PC-9 (cell line): ENCODE measurements at regions not wholly inside any gene's neighbourhood (a gene's known extent, or its start where the extent isn't known, plus 50 kb on each side); places are given as distances from the start of the nearest gene placed in this dataset.

Experiments used
- BruUV-seq: library from RNA; stranded (reverse); fragments of 400-500 nt; replicated peaks from 2 replicates; lab custom pipeline; 2021; lab: Mats Ljungman, UMichigan
- CTCF ChIA-PET: fragments of 300-600 bp; sonication (Branson Sonifier 250); formaldehyde crosslinking; loops from one replicate; lab custom pipeline; 2022; ENCODE audit warnings: antibody characterized with exemption; lab: Charles Lee
- POLR2A ChIA-PET: fragments of 300-600 bp; sonication (Branson Sonifier 250); formaldehyde crosslinking; loops from one replicate; lab custom pipeline; 2022; ENCODE audit warnings: antibody characterized with exemption; ENCODE audit not compliant: unreplicated experiment; lab: Charles Lee
- DNase-seq, 2 experiments: peaks; one replicate each; pipeline versions ENCODE4 v3.0.0 to v3.0.0-alpha.2; 2015 to 2022; ENCODE audit warnings: mixed read lengths in 1 of 2
- H2AFZ ChIP-seq: fragments of 200-600 bp; sonication (generic); 2 replicates; pipeline ENCODE4 v1.8.1; 2017; ENCODE audit warnings: antibody characterized with exemption
- H3F3A ChIP-seq: fragments of 200-600 bp; sonication (generic); 2 replicates; pipeline ENCODE4 v1.8.1; 2017; ENCODE audit warnings: antibody characterized with exemption, mild to moderate bottlenecking, low read depth; ENCODE audit not compliant: insufficient read depth
- H3K27ac ChIP-seq: fragments of 200-600 bp; sonication (generic); 2 replicates; pipeline ENCODE4 v1.6.1; 2016; ENCODE audit warnings: mixed run types
- H3K27me3 ChIP-seq: fragments of 200-600 bp; sonication (generic); 2 replicates; pipeline ENCODE4 v1.6.1; 2016; ENCODE audit warnings: low read depth, mixed run types; ENCODE audit not compliant: insufficient read depth
- H3K36me3 ChIP-seq: fragments of 200-600 bp; sonication (generic); 2 replicates; pipeline ENCODE4 v1.6.1; 2016; ENCODE audit warnings: low read depth, mixed run types
- H3K4me1 ChIP-seq: fragments of 200-600 bp; sonication (generic); replicated peaks from 2 replicates; pipeline ENCODE4 v1.6.1; 2016; ENCODE audit warnings: mixed run types; ENCODE audit not compliant: insufficient read depth
- H3K4me2 ChIP-seq: fragments of 200-600 bp; sonication (generic); 2 replicates; pipeline ENCODE4 v1.6.1; 2017; ENCODE audit warnings: mixed run types
- H3K4me3 ChIP-seq: fragments of 200-600 bp; sonication (generic); 2 replicates; pipeline ENCODE4 v1.6.1; 2016; ENCODE audit warnings: mixed run types
- H3K79me2 ChIP-seq: fragments of 200-600 bp; sonication (generic); 2 replicates; pipeline ENCODE4 v1.6.1; 2017; ENCODE audit warnings: low read depth, mixed run types
- H3K9me2 ChIP-seq: fragments of 200-600 bp; sonication (generic); 2 replicates; pipeline ENCODE4 v1.8.1; 2017; ENCODE audit warnings: mild to moderate bottlenecking; ENCODE audit not compliant: insufficient read depth
- H3K9me3 ChIP-seq: fragments of 200-600 bp; sonication (generic); 2 replicates; pipeline ENCODE4 v1.8.1; 2016; ENCODE audit warnings: low read depth; ENCODE audit not compliant: insufficient read depth
- H4K20me1 ChIP-seq: fragments of 200-600 bp; sonication (generic); 2 replicates; pipeline ENCODE4 v1.8.1; 2017; ENCODE audit not compliant: insufficient read depth
- EZH2 ChIP-seq: fragments of 200-600 bp; sonication (generic); IDR thresholded peaks from 2 replicates; pipeline ENCODE4 v1.8.0; 2017; ENCODE audit warnings: antibody characterized with exemption, low read depth
- intact Hi-C: fragments of 100-400 bp; cut with micrococcal nuclease; formaldehyde crosslinking; loops from one replicate; pipeline ENCODE4 v1.10.0; 2022; ENCODE audit not compliant: unreplicated experiment
- TF ChIP-seq, protein P1 (sequence below): fragments of 200-600 bp; sonication (generic); conservative IDR thresholded peaks from 2 replicates; pipeline ENCODE4 v1.6.1; 2017; ENCODE audit warnings: mixed run types, antibody characterized with exemption, mild to moderate bottlenecking, moderate library complexity

DNA sequence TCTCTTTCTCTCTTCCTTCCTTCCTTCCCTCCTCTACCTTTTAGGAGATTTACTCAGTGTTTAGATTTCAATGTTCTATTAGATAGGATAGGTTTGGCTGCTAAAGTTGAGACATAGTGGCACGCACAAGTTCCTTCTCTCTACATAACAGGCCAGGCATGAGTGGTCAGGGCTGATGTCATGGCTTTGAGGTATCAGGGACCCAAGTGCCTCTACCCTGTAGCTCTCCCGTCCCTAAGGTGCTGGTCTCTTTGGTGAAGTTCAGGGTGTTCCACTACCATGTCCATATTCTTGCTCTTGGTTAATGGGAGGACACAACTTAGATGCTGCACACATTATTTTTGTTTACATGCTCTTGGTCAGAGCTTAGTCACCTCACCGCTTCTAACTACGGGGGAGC lies 245.3 kb downstream of the QKI start:
- H3K79me2 ChIP-seq, result no peaks in the 10 kb centered on the region
- BruUV-seq, result no TSS peak
- TF ChIP-seq, protein P1, sequence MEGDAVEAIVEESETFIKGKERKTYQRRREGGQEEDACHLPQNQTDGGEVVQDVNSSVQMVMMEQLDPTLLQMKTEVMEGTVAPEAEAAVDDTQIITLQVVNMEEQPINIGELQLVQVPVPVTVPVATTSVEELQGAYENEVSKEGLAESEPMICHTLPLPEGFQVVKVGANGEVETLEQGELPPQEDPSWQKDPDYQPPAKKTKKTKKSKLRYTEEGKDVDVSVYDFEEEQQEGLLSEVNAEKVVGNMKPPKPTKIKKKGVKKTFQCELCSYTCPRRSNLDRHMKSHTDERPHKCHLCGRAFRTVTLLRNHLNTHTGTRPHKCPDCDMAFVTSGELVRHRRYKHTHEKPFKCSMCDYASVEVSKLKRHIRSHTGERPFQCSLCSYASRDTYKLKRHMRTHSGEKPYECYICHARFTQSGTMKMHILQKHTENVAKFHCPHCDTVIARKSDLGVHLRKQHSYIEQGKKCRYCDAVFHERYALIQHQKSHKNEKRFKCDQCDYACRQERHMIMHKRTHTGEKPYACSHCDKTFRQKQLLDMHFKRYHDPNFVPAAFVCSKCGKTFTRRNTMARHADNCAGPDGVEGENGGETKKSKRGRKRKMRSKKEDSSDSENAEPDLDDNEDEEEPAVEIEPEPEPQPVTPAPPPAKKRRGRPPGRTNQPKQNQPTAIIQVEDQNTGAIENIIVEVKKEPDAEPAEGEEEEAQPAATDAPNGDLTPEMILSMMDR, result no peak
- no peak for TF ChIP-seq EZH2
- H3F3A ChIP-seq, result no peaks in the 10 kb centered on the region
- no peak overlapping the region for H3K4me2 ChIP-seq
- H3K4me1 ChIP-seq, result no peaks in the 10 kb centered on the region
- H3K9me3 ChIP-seq, result no peaks in the 10 kb centered on the region
- H3K27ac ChIP-seq, result no peak overlapping the region
- POLR2A ChIA-PET, result no interaction called here
- H3K9me2 ChIP-seq, result no peaks in the 10 kb centered on the region
- no peak overlapping the region for H3K4me3 ChIP-seq
- no peaks in the 10 kb centered on the region for H3K36me3 ChIP-seq
- intact Hi-C loops, result no loop called here
- H2AFZ ChIP-seq, result no peak overlapping the region
- CTCF ChIA-PET, result no interaction called here
- no peaks in the 10 kb centered on the region for H4K20me1 ChIP-seq
- peaks cover 53% of the 10 kb centered on the region; the same call in 1 of the 2 replicates for H3K27me3 ChIP-seq
- DNase-seq, result no peak

DNA sequence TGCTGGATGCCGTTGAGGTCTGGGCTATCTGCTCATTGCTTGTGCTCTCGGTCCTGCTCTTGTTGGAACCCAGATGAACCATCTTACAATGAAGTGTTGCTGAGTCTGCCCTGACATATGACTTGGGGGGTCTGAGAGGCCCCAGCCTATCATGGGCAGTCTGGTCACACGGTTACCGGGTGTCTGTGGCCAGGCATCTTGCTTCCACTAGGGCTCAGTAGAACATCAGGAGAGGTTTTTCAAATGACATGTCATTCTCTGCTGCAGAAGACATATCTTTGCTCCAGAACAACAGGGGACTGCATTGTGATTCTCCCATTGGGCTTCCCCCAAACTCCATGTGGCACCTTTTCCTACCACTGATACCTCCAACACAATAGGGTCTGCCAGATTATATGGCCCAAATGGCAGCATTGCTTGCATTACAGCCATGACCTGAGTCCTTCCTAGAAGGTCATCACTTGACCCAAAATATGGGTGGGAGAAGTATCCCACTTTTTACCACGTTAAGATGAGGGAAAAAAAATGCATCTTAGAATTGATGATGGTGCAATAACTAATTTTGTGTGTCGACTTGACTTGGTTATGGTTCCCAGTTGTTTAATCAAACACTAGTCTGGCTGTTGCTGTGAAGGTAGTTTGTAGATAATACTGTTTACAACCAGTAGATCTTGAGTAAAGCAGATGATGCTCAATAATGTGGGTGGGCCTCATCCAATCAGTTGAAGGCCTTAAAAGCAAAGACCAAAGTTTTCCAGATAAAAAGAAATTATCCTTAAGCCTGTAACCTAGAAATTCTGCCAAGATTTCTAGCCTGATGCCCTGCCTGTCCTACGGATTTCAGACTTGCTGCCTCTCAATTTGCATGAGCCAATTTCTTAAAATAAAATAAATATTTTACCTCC lies 241.0 kb downstream of the QKI start:
- H3F3A ChIP-seq, result no peaks in the 10 kb centered on the region
- intact Hi-C loops, result no loop called here
- no peak overlapping the region for H3K4me2 ChIP-seq
- DNase-seq, result no peak
- ChIA-PET CTCF (no interaction called here), POLR2A (no interaction called here)
- no peaks in the 10 kb centered on the region for H3K9me3 ChIP-seq
- H3K36me3 ChIP-seq, result no peaks in the 10 kb centered on the region
- no peak overlapping the region for H3K4me3 ChIP-seq
- H3K9me2 ChIP-seq, result no peaks in the 10 kb centered on the region; the same call in 1 of the 2 replicates
- H3K4me1 ChIP-seq, result no peaks in the 10 kb centered on the region
- H2AFZ ChIP-seq, result no peak overlapping the region
- H4K20me1 ChIP-seq, result no peaks in the 10 kb centered on the region
- BruUV-seq, result no TSS peak
- no peak for TF ChIP-seq EZH2
- TF ChIP-seq, protein P1, result no peak
- no peak overlapping the region for H3K27ac ChIP-seq
- H3K79me2 ChIP-seq, result no peaks in the 10 kb centered on the region
- peaks cover 60% of the 10 kb centered on the region for H3K27me3 ChIP-seq

DNA sequence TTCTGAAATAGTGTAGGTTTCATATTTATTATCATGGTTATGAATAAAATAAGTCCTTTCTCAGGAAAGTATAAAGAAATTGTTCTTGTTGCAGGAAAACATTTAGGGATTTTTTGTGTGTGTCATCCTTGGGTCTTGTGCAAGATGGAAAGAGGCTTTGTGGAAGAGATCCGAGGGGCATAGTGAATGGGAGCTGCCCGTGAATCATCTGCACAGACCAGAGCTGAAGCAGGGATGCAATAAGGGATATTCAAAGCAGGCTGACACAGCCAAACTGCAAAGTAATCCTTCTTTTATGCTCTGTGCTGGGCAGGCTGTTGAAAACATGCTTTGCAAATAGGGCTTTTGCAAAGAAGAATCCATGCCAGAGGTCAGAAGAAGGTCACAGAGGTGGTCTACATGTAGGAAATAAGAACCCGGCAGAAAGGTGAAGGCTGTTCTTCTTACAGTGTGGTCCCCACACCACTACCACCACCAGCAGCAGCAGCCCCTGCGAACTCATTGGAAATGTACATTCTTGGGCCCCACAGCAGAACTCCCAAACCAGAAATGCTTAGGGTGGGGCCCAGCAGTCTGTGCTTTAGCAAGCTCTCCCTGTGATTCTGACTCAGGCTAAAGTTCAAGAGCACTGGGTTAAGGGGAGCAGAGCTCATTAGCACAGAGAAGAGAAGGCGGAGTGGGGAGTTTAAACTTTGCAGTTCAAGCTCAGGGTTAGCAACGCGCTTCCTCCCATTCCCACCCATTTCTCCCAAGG lies 237.6 kb downstream of the QKI start:
- POLR2A ChIA-PET, result no interaction called here
- Histone ChIP-seq H2AFZ (no peak overlapping the region), H3K9me3 (no peaks in the 10 kb centered on the region), H3K27me3 (peaks cover 82% of the 10 kb centered on the region), H3K9me2 (no peaks in the 10 kb centered on the region; the same call in 1 of the 2 replicates), H4K20me1 (no peaks in the 10 kb centered on the region), H3F3A (no peaks in the 10 kb centered on the region), H3K79me2 (no peaks in the 10 kb centered on the region), H3K36me3 (no peaks in the 10 kb centered on the region), H3K4me1 (no peaks in the 10 kb centered on the region), H3K27ac (no peak overlapping the region), H3K4me3 (no peak overlapping the region), H3K4me2 (no peak overlapping the region)
- TF ChIP-seq EZH2, result no peak
- TF ChIP-seq, protein P1, result no peak
- no peak for DNase-seq
- CTCF ChIA-PET, result no interaction called here
- intact Hi-C loops, result no loop called here
- BruUV-seq, result no TSS peak
